Uterus (tissue), 2 donors: ENCODE measurements at regions not wholly inside any gene's neighbourhood (a gene's known extent, or its start where the extent isn't known, plus 50 kb on each side); places are given as distances from the start of the nearest gene placed in this dataset.

Source experiments
- CTCF ChIP-seq, 4 experiments: fragments of 200-600 bp in 2 of 4; fragments of 450-650 bp in 2 of 4; sonication (generic) in 2 of 4; IDR thresholded peaks; one replicate each; pipeline ENCODE4 v1.5.1; 2016 to 2019; ENCODE audit warnings: antibody characterized with exemption in 4 of 4, mild to moderate bottlenecking in 2 of 4, moderate library complexity in 1 of 4
- POLR2A ChIP-seq, 2 donors: fragments of 450-650 bp; IDR thresholded peaks; one replicate each; pipeline ENCODE4 v1.6.1; 2016; ENCODE audit warnings: antibody characterized with exemption in 2 of 2, mild to moderate bottlenecking in 1 of 2, moderate library complexity in 1 of 2

DNA sequence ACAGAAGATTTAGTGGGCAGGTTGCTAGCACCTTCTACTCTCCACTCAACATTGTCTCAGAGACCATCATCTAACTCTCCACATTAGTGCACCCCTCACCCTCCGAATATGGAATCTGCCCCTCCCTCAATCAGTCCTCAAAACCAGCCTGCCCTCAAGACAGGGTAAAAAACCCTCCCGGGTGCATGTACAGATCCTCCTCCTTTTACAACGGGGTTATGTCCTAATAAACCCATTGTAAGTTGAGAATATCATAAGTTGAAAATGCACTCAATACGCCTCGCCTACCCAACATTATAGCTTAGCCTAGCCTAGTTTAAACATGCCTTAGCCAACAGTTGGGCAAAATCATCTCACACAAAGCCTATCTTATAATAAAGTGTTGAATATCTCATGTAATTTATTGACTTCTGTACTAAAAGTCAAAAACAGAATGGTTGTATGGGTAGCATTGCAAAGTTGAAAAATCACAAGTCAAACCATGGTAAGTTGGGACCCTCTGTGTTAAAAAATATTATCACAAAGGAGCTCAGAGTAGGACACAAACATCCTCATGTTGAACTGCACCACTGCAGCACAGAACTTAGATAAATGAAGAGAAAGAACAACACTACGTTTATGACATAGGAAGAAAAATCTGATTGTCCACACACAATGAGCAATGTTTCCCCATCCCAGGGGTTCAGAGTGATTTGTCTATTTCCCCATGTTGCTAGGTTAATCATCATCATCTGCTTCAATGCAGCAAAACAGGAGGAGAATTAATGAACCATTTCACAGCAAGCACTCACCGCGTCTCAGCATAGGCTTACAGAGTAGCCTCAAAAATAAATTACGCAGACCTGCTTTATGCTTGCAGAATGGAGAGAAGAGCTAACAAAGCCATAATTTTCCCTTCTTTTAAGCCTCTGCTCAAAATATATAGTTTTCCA is 184.1 kb upstream of the ARL4C start:
- TF ChIP-seq POLR2A (IDR thresholded peaks at IDR 0.05) (no peak), CTCF (IDR thresholded peaks at IDR 0.05) (no peak)
